Breast epithelium (tissue), 3 donors: ENCODE measurements at regions not wholly inside any gene's neighbourhood (a gene's known extent, or its start where the extent isn't known, plus 50 kb on each side); places are given as distances from the start of the nearest gene placed in this dataset.

Source experiments
- CTCF ChIP-seq, 3 donors: fragments of 450-650 bp; IDR thresholded peaks; one replicate each; pipeline ENCODE4 v1.5.1; 2016 to 2017; ENCODE audit warnings: antibody characterized with exemption in 3 of 3, mild to moderate bottlenecking in 3 of 3, moderate library complexity in 3 of 3
- POLR2A ChIP-seq: fragments of 450-650 bp; IDR thresholded peaks from one replicate; pipeline ENCODE4 v1.6.1; 2016; ENCODE audit warnings: antibody characterized with exemption, mild to moderate bottlenecking, moderate library complexity

DNA sequence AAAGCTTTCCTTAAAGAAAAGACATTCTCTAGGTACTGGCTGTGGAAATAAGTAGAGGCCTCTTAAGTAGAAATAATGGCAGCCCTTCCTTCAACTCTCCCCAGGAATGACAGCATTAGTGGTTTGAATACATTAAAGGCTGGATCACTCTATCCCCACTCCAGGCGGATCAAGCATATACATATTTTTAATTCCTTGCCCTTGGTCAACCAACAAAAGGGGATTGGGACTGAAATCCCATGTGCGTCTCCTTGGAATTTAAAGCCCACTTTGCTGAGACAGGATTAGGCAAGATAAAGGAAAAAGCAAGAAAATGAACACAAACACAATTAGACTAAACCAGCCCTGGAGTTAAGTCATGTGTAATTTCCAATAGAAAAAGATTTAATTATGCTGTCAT, 391.3 kb downstream of the PPP1R2C start:
- TF ChIP-seq POLR2A (no peak), CTCF (IDR thresholded peaks at IDR 0.05) (no peak)
